MCF 10A (cell line): ENCODE measurements at regions not wholly inside any gene's neighbourhood (a gene's known extent, or its start where the extent isn't known, plus 50 kb on each side); places are given as distances from the start of the nearest gene placed in this dataset.

Experiments
- BruUV-seq: library from RNA; stranded (reverse); fragments of 400-500 nt; replicated peaks from 2 replicates; lab custom pipeline; 2021; lab: Mats Ljungman, UMichigan
- CTCF ChIA-PET: fragments of 300-600 bp; sonication (Branson Sonifier 250); formaldehyde crosslinking; extraction: SDS; loops from one replicate; lab custom pipeline; 2021; ENCODE audit warnings: antibody characterized with exemption, inconsistent platforms; lab: Yijun Ruan, JAX
- POLR2A ChIA-PET: fragments of 300-600, 350-650 bp; sonication (Branson Sonifier 250); formaldehyde crosslinking; extraction: SDS; loops from one replicate; lab custom pipeline; 2020; ENCODE audit warnings: antibody characterized with exemption, inconsistent platforms; lab: Yijun Ruan, JAX
- DNase-seq: peaks from one replicate; pipeline ENCODE4 v3.0.0-alpha.2; 2018; ENCODE audit not compliant: unreplicated experiment
- H3K27ac Mint-ChIP-seq: one replicate; pipeline ENCODE4 v1.8.0; 2022; ENCODE audit warnings: mild to moderate bottlenecking, low read depth, mixed read lengths; ENCODE audit not compliant: unreplicated experiment
- H3K27me3 Mint-ChIP-seq: one replicate; pipeline ENCODE4 v1.8.0; 2022; ENCODE audit warnings: mixed read lengths; ENCODE audit not compliant: insufficient read depth, unreplicated experiment
- H3K36me3 Mint-ChIP-seq: one replicate; pipeline ENCODE4 v1.8.0; 2022; ENCODE audit warnings: mild to moderate bottlenecking, moderate library complexity, mixed read lengths; ENCODE audit not compliant: insufficient read depth, unreplicated experiment
- H3K4me1 Mint-ChIP-seq: one replicate; pipeline ENCODE4 v1.8.0; 2022; ENCODE audit warnings: mixed read lengths; ENCODE audit not compliant: insufficient read depth, unreplicated experiment
- H3K4me3 Mint-ChIP-seq: one replicate; pipeline ENCODE4 v1.8.0; 2022; ENCODE audit warnings: mild to moderate bottlenecking, moderate library complexity, mixed read lengths; ENCODE audit not compliant: unreplicated experiment
- H3K9me3 Mint-ChIP-seq: one replicate; pipeline ENCODE4 v1.8.0; 2022; ENCODE audit warnings: mixed read lengths; ENCODE audit not compliant: unreplicated experiment
- CTCF ChIP-seq: fragments of 200-600 bp; IDR thresholded peaks from one replicate; pipeline ENCODE4 v1.8.0; 2022; ENCODE audit warnings: antibody characterized with exemption, mild to moderate bottlenecking; ENCODE audit not compliant: unreplicated experiment
- intact Hi-C: fragments of 100-400 bp; cut with micrococcal nuclease; formaldehyde crosslinking; loops from 2 replicates; pipeline ENCODE4 v1.14.1; 2022

- Mint-ChIP-seq H3K27me3 (peaks cover 36% of the 10 kb centered on the region), H3K9me3 (no peaks in the 10 kb centered on the region), H3K4me3 (no peak overlapping the region), H3K36me3 (no peaks in the 10 kb centered on the region), H3K4me1 (peaks cover 16% of the 10 kb centered on the region), H3K27ac (no peak overlapping the region)
- TF ChIP-seq CTCF = no peak
- no peak for DNase-seq
- CTCF ChIA-PET = no interaction called here
- intact Hi-C loops = no loop called here
- BruUV-seq = no TSS peak
- POLR2A ChIA-PET = no interaction called here
These were observed 229.9 kb upstream of the PITX2 start for GRCh38 chr4:110852793-110853192.

- no TSS peak for BruUV-seq
- H3K27ac Mint-ChIP-seq = no peak overlapping the region
- H3K36me3 Mint-ChIP-seq = no peaks in the 10 kb centered on the region
- no peak for DNase-seq
- POLR2A ChIA-PET = no interaction called here
- no peak for TF ChIP-seq CTCF
- intact Hi-C loops = no loop called here
- CTCF ChIA-PET = no interaction called here
- no peaks in the 10 kb centered on the region for H3K9me3 Mint-ChIP-seq
- peaks cover 16% of the 10 kb centered on the region for H3K4me1 Mint-ChIP-seq
- peaks cover 36% of the 10 kb centered on the region for H3K27me3 Mint-ChIP-seq
- no peak overlapping the region for H3K4me3 Mint-ChIP-seq
These were observed 230.4 kb upstream of the PITX2 start for GRCh38 chr4:110853242-110853641.

GRCh38 chr4:110854021-110854678 is 231.3 kb upstream of the PITX2 start:
- ChIA-PET POLR2A (interaction anchor here (0.6 to 1.6 kb wide), 5 partner anchors 10 to 184 kb away, joined by 3 to 5 read pairs (median 3); no protein-coding TSS in a partner anchor), CTCF (interaction anchor here (0.6 kb wide), 2 partner anchors 23 to 40 kb away, joined by 3 read pairs; no protein-coding TSS in a partner anchor)
- Mint-ChIP-seq H3K27ac (peak overlapping the region; percentile 32), H3K9me3 (no peaks in the 10 kb centered on the region), H3K4me1 (peaks cover 16% of the 10 kb centered on the region), H3K4me3 (no peak overlapping the region), H3K27me3 (peaks cover 36% of the 10 kb centered on the region), H3K36me3 (no peaks in the 10 kb centered on the region)
- no peak for TF ChIP-seq CTCF
- BruUV-seq = no TSS peak
- intact Hi-C loops = no loop called here
- peak; percentile 90 for DNase-seq

- no peak overlapping the region for H3K4me3 Mint-ChIP-seq
- ChIA-PET CTCF (interaction anchor here (1.0 kb wide), 1 partner anchor 1088 kb away, joined by 3 read pairs; no protein-coding TSS in a partner anchor), POLR2A (interaction anchor here (1.2 kb wide), 1 partner anchor 19 kb away, joined by 3 read pairs; no protein-coding TSS in a partner anchor)
- BruUV-seq = no TSS peak
- TF ChIP-seq CTCF = no peak
- H3K27me3 Mint-ChIP-seq = peaks cover 22% of the 10 kb centered on the region
- no peaks in the 10 kb centered on the region for H3K36me3 Mint-ChIP-seq
- no peak overlapping the region for H3K27ac Mint-ChIP-seq
- DNase-seq = no peak
- H3K9me3 Mint-ChIP-seq = no peaks in the 10 kb centered on the region
- no peaks in the 10 kb centered on the region for H3K4me1 Mint-ChIP-seq
- intact Hi-C loops = no loop called here
These were observed 237.2 kb upstream of the PITX2 start for GRCh38 chr4:110860125-110860524.
